Upper lobe of left lung (tissue), 6 donors: ENCODE measurements at regions not wholly inside any gene's neighbourhood (a gene's known extent, or its start where the extent isn't known, plus 50 kb on each side); places are given as distances from the start of the nearest gene placed in this dataset.

Experiments used
- ATAC-seq, 2 donors: fragments of 200-7000 bp; cut with Tn5 transposase; one replicate each; pipeline ENCODE4 v1.9.1; 2022; ENCODE audit warnings: mild to moderate bottlenecking in 2 of 2, moderate library complexity in 2 of 2; ENCODE audit not compliant: low FRiP score in 2 of 2
- DNase-seq, 2 donors: peaks; one replicate each; pipeline ENCODE4 v3.0.0-alpha.2; 2019 to 2020
- H3K27ac ChIP-seq, 4 donors: fragments of 200-600 bp; sonication (generic); one replicate each; pipeline ENCODE4 v1.5.1; 2016 to 2019
- H3K27me3 ChIP-seq, 4 donors: fragments of 200-600 bp; sonication (generic); one replicate each; pipeline ENCODE4 v1.5.1; 2017 to 2019
- H3K36me3 ChIP-seq, 4 donors: fragments of 200-600 bp; sonication (generic); one replicate each; pipeline ENCODE4 v1.5.1; 2016 to 2019
- H3K4me1 ChIP-seq, 4 donors: fragments of 200-600 bp; sonication (generic); one replicate each; pipeline ENCODE4 v1.5.1; 2018 to 2019
- H3K4me3 ChIP-seq, 4 donors: fragments of 200-600 bp; sonication (generic); one replicate each; pipeline ENCODE4 v1.5.1; 2017 to 2019; ENCODE audit warnings: mild to moderate bottlenecking in 2 of 4, moderate library complexity in 1 of 4
- H3K9me3 ChIP-seq, 4 donors: fragments of 200-600 bp; sonication (generic); one replicate each; pipeline ENCODE4 v1.5.1; 2018 to 2019
- CTCF ChIP-seq, 6 experiments: fragments of 450-650 bp in 4 of 6; fragments of 200-600 bp in 2 of 6; sonication (generic) in 2 of 6; IDR thresholded peaks; one replicate each; pipeline ENCODE4 v1.5.1; 2016 to 2019; ENCODE audit warnings: antibody characterized with exemption in 6 of 6
- EP300 ChIP-seq, 4 donors: sonication (generic); formaldehyde crosslinking; IDR thresholded peaks; one replicate each; pipeline ENCODE4 v1.5.1; 2017; ENCODE audit warnings: antibody characterized with exemption in 4 of 4, control low read depth in 2 of 4
- POLR2A ChIP-seq, 4 donors: fragments of 450-650 bp; IDR thresholded peaks; one replicate each; pipeline ENCODE4 v1.5.1; 2016 to 2017; ENCODE audit warnings: antibody characterized with exemption in 4 of 4, mild to moderate bottlenecking in 2 of 4
- POLR2AphosphoS5 ChIP-seq, 2 donors: sonication (generic); formaldehyde crosslinking; IDR thresholded peaks; one replicate each; pipeline ENCODE4 v1.5.1; 2017; ENCODE audit warnings: antibody characterized with exemption in 2 of 2
- whole genome bisulfite sequencing, 2 donors: methylation state at CpG; one replicate each; pipeline ENCODE4 v1.1.5; 2017 to 2018; 5-methylcytosine and 5-hydroxymethylcytosine counted together
- donor health status: DM: no; HTN: no; CAD: no; lungs with moderate emphysema.
- donor health status: DM: no; HTN: yes; CAD: no; lungs with severe emphysema.

- TF ChIP-seq POLR2AphosphoS5 (IDR thresholded peaks at IDR 0.05) (peak in 1 of 2 donors; percentile 51), CTCF (IDR thresholded peaks at IDR 0.05) (peak in 3 of 6 experiments; percentile 1 to 33 (median 15)), EP300 (IDR thresholded peaks at IDR 0.05) (no peak), POLR2A (IDR thresholded peaks at IDR 0.05) (peak in 3 of 4 donors; percentile 32 to 56 (median 36))
- Histone ChIP-seq H3K27ac (peak overlapping the region; percentile 93 to 98 (median 95)), H3K9me3 (no peaks in the 10 kb centered on the region), H3K4me3 (peak overlapping the region; percentile 35 to 95 (median 75)), H3K4me1 (peaks cover 15 to 19% (median 17%) of the 10 kb centered on the region in 4 donors), H3K36me3 (no peaks in the 10 kb centered on the region), H3K27me3 (no peaks in the 10 kb centered on the region)
- peak; percentile 74 to 84 for ATAC-seq
- 0 to 1% methylated on average over 21 to 26 of the region's 83 CpGs for WGBS, 2 donors
- peak; percentile 70 to 93 for DNase-seq
Observed at GRCh38 chr3:107431246-107432012, 54.2 kb downstream of the CCDC54 start.

GRCh38 chr3:107432013-107432515, 54.8 kb downstream of the CCDC54 start:
- Histone ChIP-seq H3K9me3 (no peaks in the 10 kb centered on the region), H3K4me1 (peaks cover 15 to 19% (median 17%) of the 10 kb centered on the region in 4 donors), H3K4me3 (peak overlapping the region; percentile 34 to 95 (median 75)), H3K27ac (peak overlapping the region; percentile 93 to 98 (median 95)), H3K27me3 (no peaks in the 10 kb centered on the region), H3K36me3 (no peaks in the 10 kb centered on the region)
- WGBS, 2 donors = 7 to 10% methylated on average over 20 of the region's 20 CpGs
- TF ChIP-seq CTCF (IDR thresholded peaks at IDR 0.05) (no peak), EP300 (IDR thresholded peaks at IDR 0.05) (no peak), POLR2AphosphoS5 (IDR thresholded peaks at IDR 0.05) (no peak), POLR2A (IDR thresholded peaks at IDR 0.05) (no peak)
- no peak for ATAC-seq
- DNase-seq = peak in 1 of 2 donors; percentile 37

DNA sequence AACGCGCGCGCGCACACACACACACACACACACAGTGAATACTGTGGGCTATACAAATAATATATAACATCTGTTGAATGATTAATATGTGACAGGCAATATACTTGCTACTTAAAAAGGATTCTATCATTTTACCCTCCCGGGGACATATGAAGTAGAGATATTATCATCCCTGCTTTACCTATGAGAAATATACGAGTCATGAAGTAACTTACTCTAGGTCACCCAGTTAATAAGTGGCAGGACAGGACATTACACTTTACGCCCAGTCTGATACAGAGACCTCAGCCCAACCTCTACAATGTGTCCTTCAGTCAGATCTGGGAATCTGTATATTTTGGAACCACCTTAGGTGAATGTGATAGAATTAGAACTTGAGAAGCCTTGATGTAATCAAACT, 55.4 kb downstream of the CCDC54 start:
- TF ChIP-seq POLR2A (IDR thresholded peaks at IDR 0.05) = no peak
- TF ChIP-seq EP300 (IDR thresholded peaks at IDR 0.05) = no peak
- no peak for TF ChIP-seq POLR2AphosphoS5 (IDR thresholded peaks at IDR 0.05)
- TF ChIP-seq CTCF (IDR thresholded peaks at IDR 0.05) = no peak
- Histone ChIP-seq H3K27ac (no peak overlapping the region), H3K4me1 (peaks cover 15 to 19% (median 17%) of the 10 kb centered on the region in 4 donors), H3K27me3 (no peaks in the 10 kb centered on the region), H3K9me3 (no peaks in the 10 kb centered on the region), H3K4me3 (peak overlapping the region in 2 of 4 donors; percentile 82 to 95), H3K36me3 (no peaks in the 10 kb centered on the region)
- 58 to 73% methylated on average over 8 of the region's 8 CpGs for WGBS, 2 donors
- ATAC-seq (no peak), DNase-seq (peak in 1 of 2 donors; percentile 15)

DNA sequence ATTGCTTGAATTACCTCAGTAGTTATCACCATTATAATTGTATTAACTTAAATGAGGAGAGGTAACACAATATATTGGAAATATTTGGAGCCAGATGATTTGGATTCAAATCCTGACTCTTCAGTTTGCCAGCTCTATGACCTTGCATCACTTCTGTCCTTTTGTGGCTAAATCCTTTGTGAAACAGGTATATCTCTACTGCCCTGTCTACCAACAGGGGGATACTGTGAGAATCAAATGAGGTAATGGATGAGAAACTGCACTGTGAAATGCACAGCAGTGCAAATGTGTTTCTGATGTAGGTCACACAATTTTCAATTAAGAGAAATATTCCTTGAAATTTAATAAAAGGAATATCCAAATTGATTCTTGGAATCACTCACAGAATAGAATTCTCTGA, 58.8 kb downstream of the CCDC54 start:
- Histone ChIP-seq H3K27ac (no peak overlapping the region), H3K9me3 (no peaks in the 10 kb centered on the region), H3K4me1 (peaks cover 0 to 5% (median under 1%) of the 10 kb centered on the region in 4 donors), H3K36me3 (no peaks in the 10 kb centered on the region), H3K4me3 (no peak overlapping the region), H3K27me3 (no peaks in the 10 kb centered on the region)
- DNase-seq = no peak
- ATAC-seq = no peak
- TF ChIP-seq POLR2AphosphoS5 (IDR thresholded peaks at IDR 0.05) (no peak), CTCF (IDR thresholded peaks at IDR 0.05) (no peak), EP300 (IDR thresholded peaks at IDR 0.05) (no peak), POLR2A (IDR thresholded peaks at IDR 0.05) (no peak)
